Mesendoderm (in vitro differentiated cells): ENCODE measurements at regions not wholly inside any gene's neighbourhood (a gene's known extent, or its start where the extent isn't known, plus 50 kb on each side); places are given as distances from the start of the nearest gene placed in this dataset.
A peak's percentile ranks its signal among the peaks of the same experiment; 100 is the strongest.
"Not testable (repeated sequence)": the region's sequence is repeated elsewhere in the genome, so short reads cannot be mapped to it uniquely, and the experiment has no call there.

Experiments
- DNase-seq: peaks from one replicate; pipeline ENCODE4 v3.0.0; 2013
- H2AK5ac ChIP-seq: 2 replicates; pipeline ENCODE4 v1.6.1; 2013; ENCODE audit warnings: low read length, inconsistent platforms
- H2BK120ac ChIP-seq: 2 replicates; pipeline ENCODE4 v1.6.1; 2013; ENCODE audit warnings: low read depth, mild to moderate bottlenecking, low read length, moderate library complexity, mixed read lengths
- H2BK15ac ChIP-seq: replicated peaks from 2 replicates; pipeline ENCODE4 v1.6.1; 2013; ENCODE audit warnings: low read depth, mild to moderate bottlenecking, moderate library complexity
- H2BK5ac ChIP-seq: 2 replicates; pipeline ENCODE4 v1.6.1; 2013; ENCODE audit warnings: low read length, inconsistent platforms
- H3K18ac ChIP-seq: 2 replicates; pipeline ENCODE4 v1.6.1; 2013; ENCODE audit warnings: mild to moderate bottlenecking, low read length, mixed read lengths
- H3K23ac ChIP-seq: one replicate; pipeline ENCODE4 v1.6.1; 2013; ENCODE audit warnings: low read length
- H3K27ac ChIP-seq: 2 replicates; pipeline ENCODE4 v1.5.1; 2013; ENCODE audit warnings: low read depth, mild to moderate bottlenecking, inconsistent platforms, low read length, moderate library complexity
- H3K27me3 ChIP-seq: 2 replicates; pipeline ENCODE4 v1.6.1; 2013; ENCODE audit warnings: low read length, control low read depth, mild to moderate bottlenecking, inconsistent platforms; ENCODE audit not compliant: insufficient read depth, poor library complexity
- H3K36me3 ChIP-seq: 2 replicates; pipeline ENCODE4 v1.6.1; 2013; ENCODE audit warnings: low read length, inconsistent platforms; ENCODE audit not compliant: control insufficient read depth, insufficient read depth
- H3K4ac ChIP-seq: one replicate; pipeline ENCODE4 v1.6.1; 2013; ENCODE audit warnings: low read depth, mild to moderate bottlenecking, low read length, moderate library complexity
- H3K4me1 ChIP-seq: 2 replicates; pipeline ENCODE4 v1.6.1; 2013; ENCODE audit warnings: low read depth, low read length, inconsistent platforms; ENCODE audit not compliant: control insufficient read depth
- H3K4me2 ChIP-seq: 2 replicates; pipeline ENCODE4 v1.6.1; 2013; ENCODE audit warnings: low read length
- H3K4me3 ChIP-seq: 2 replicates; pipeline ENCODE4 v1.5.1; 2013; ENCODE audit warnings: mild to moderate bottlenecking, low read length
- H3K56ac ChIP-seq: one replicate; pipeline ENCODE4 v1.6.1; 2013; ENCODE audit warnings: low read length
- H3K79me1 ChIP-seq: 2 replicates; pipeline ENCODE4 v1.6.1; 2013; ENCODE audit warnings: low read length, inconsistent platforms
- H3K79me2 ChIP-seq: 2 replicates; pipeline ENCODE4 v1.6.1; 2013; ENCODE audit warnings: mild to moderate bottlenecking, low read length; ENCODE audit not compliant: control insufficient read depth, insufficient read depth
- H3K9ac ChIP-seq: 2 replicates; pipeline ENCODE4 v1.6.1; 2013; ENCODE audit warnings: low read length, inconsistent platforms
- H4K5ac ChIP-seq: one replicate; pipeline ENCODE4 v1.6.1; 2013; ENCODE audit warnings: low read length
- H4K8ac ChIP-seq: one replicate; pipeline ENCODE4 v1.6.1; 2013; ENCODE audit warnings: low read depth, mild to moderate bottlenecking, control low read depth, low read length, moderate library complexity
- WGBS: extraction: QIAGEN DNeasy Blood & Tissue Kit; methylation state at CpG from one replicate; pipeline ENCODE4 v1.1.7; 2013; ENCODE audit warnings: low lambda C conversion rate, missing lambda C conversion rate; ENCODE audit not compliant: insufficient coverage; ENCODE audit errors: extremely low coverage; 5-methylcytosine and 5-hydroxymethylcytosine counted together

DNA sequence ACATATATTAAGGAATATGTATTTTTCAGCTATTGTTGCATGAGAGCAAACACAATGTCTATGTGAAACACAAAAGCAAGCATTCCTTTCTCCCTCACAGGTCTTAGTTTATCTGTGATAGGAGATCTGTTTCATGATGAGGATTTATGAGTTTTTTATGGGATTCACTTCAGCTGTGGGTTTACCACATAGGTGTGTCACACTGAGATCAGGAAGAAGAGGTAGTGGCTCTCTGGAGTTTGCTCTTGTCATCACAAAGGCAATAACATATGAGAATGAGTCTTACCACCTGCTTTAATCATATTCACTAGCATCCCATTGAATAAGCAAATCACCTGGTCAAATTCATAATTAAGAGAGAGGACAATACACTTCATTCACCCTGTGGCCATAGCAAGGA is 960.3 kb upstream of the SLC39A10 start:
- no peak overlapping the region for H3K27ac ChIP-seq
- no peak overlapping the region for H3K4me3 ChIP-seq
- no peak overlapping the region for H3K4ac ChIP-seq
- no peaks in the 10 kb centered on the region for H3K4me1 ChIP-seq
- no peak overlapping the region for H3K4me2 ChIP-seq
- no peak overlapping the region for H3K9ac ChIP-seq
- H3K36me3 ChIP-seq: no peaks in the 10 kb centered on the region
- no peak overlapping the region for H2BK120ac ChIP-seq
- H3K56ac ChIP-seq: no peak overlapping the region
- H4K5ac ChIP-seq: no peak overlapping the region
- H3K79me1 ChIP-seq: no peaks in the 10 kb centered on the region
- H2BK5ac ChIP-seq: no peak overlapping the region
- H3K23ac ChIP-seq: no peak overlapping the region
- no peak overlapping the region for H2BK15ac ChIP-seq
- H3K27me3 ChIP-seq: no peaks in the 10 kb centered on the region
- H4K8ac ChIP-seq: no peak overlapping the region
- DNase-seq: no peak
- H2AK5ac ChIP-seq: no peak overlapping the region
- H3K18ac ChIP-seq: no peak overlapping the region
- no peaks in the 10 kb centered on the region for H3K79me2 ChIP-seq

DNA sequence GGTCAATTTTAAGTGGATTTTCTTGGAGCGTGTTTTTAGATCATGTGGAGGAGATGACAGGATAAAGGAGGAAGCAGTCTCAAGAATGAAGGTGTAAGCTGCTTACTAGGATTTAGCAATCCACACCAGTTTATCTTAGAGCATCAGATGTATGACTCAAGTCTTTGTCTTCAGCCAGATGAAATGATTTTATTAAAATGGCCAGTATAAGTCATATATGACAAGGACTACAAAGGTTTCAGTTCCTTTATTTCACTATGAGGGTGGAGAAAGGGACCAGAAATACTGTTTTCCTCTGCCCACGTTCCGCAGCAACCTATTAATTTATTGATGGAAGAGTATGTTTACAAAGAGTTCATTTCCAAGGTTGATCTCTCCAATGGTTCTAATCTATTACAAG is 970.5 kb upstream of the SLC39A10 start:
- H4K8ac ChIP-seq: no peak overlapping the region
- H2AK5ac ChIP-seq: no peak overlapping the region
- no peak overlapping the region for H3K27ac ChIP-seq
- no peak overlapping the region for H3K23ac ChIP-seq
- no CpG with 5 or more reads among the region's 3 CpGs for WGBS
- H3K27me3 ChIP-seq: no peaks in the 10 kb centered on the region
- no peak overlapping the region for H2BK120ac ChIP-seq
- no peak overlapping the region for H3K9ac ChIP-seq
- H3K18ac ChIP-seq: no peak overlapping the region
- H3K4me1 ChIP-seq: no peaks in the 10 kb centered on the region
- H3K79me2 ChIP-seq: no peaks in the 10 kb centered on the region
- no peak overlapping the region for H3K4me3 ChIP-seq
- no peaks in the 10 kb centered on the region for H3K79me1 ChIP-seq
- DNase-seq: no peak
- H2BK15ac ChIP-seq: no peak overlapping the region
- no peak overlapping the region for H3K56ac ChIP-seq
- no peak overlapping the region for H4K5ac ChIP-seq
- H3K4me2 ChIP-seq: no peak overlapping the region
- no peak overlapping the region for H3K4ac ChIP-seq
- no peak overlapping the region for H2BK5ac ChIP-seq
- H3K36me3 ChIP-seq: no peaks in the 10 kb centered on the region

DNA sequence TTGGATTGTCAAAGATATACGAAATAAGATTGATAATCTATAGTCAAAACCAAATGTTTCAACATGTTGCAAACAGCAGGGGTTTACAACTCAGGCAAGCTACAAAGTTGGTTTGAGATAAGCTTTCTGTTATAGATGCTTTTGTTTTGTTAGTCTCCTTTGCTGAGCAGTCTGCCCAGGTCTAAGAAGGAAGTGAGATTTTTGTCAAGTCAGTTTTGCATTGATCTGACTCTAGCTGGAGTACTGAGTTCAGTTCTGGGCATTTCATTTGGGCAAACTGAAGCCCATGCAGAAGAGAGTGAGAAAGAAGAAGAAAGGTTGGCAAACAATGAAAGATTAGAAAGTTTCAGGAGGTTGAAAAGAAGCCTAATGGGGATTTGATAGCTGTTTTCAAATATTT is 983.0 kb upstream of the SLC39A10 start:
- Histone ChIP-seq H2BK5ac (no peak overlapping the region), H4K5ac (no peak overlapping the region), H3K18ac (no peak overlapping the region), H3K4me1 (no peaks in the 10 kb centered on the region), H2BK120ac (no peak overlapping the region), H2BK15ac (no peak overlapping the region), H3K27me3 (no peaks in the 10 kb centered on the region), H3K4me2 (no peak overlapping the region), H3K79me2 (no peaks in the 10 kb centered on the region), H3K36me3 (no peaks in the 10 kb centered on the region), H3K23ac (no peak overlapping the region), H2AK5ac (no peak overlapping the region), H3K4ac (no peak overlapping the region), H3K9ac (no peak overlapping the region), H3K56ac (no peak overlapping the region), H4K8ac (no peak overlapping the region), H3K4me3 (no peak overlapping the region), H3K27ac (no peak overlapping the region), H3K79me1 (no peaks in the 10 kb centered on the region)
- DNase-seq: peak; percentile 1
- no CpG with 5 or more reads among the region's 1 CpG for WGBS

DNA sequence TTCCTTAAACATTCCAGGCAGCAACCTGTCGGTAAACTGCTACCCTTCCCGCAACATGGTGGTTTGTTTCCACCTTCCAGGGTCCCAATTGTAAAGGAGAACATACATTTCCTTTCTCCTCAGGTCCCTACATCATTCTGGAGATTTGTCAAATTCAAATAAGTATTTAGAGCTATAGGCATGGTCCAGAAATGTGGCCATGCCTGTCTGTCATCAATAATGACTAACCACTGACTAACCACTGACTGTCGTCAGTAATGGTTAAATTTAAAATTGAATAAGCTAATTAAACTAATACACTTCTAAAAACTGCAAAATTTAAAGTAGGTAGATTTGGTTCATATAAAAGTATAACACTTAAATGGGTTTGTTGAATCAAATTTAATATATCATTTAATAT is 984.0 kb upstream of the SLC39A10 start:
- no peak overlapping the region for H3K56ac ChIP-seq
- no peak overlapping the region for H3K4me3 ChIP-seq
- H3K79me1 ChIP-seq: no peaks in the 10 kb centered on the region
- no peaks in the 10 kb centered on the region for H3K79me2 ChIP-seq
- H3K23ac ChIP-seq: no peak overlapping the region
- H3K18ac ChIP-seq: no peak overlapping the region
- no peak for DNase-seq
- H2BK15ac ChIP-seq: no peak overlapping the region
- no peak overlapping the region for H4K5ac ChIP-seq
- H3K27me3 ChIP-seq: no peaks in the 10 kb centered on the region
- WGBS: no CpG with 5 or more reads among the region's 3 CpGs
- H3K9ac ChIP-seq: no peak overlapping the region
- no peak overlapping the region for H2BK5ac ChIP-seq
- no peak overlapping the region for H2BK120ac ChIP-seq
- no peak overlapping the region for H3K4me2 ChIP-seq
- no peak overlapping the region for H4K8ac ChIP-seq
- no peaks in the 10 kb centered on the region for H3K4me1 ChIP-seq
- no peak overlapping the region for H3K27ac ChIP-seq
- no peak overlapping the region for H2AK5ac ChIP-seq
- H3K4ac ChIP-seq: no peak overlapping the region
- no peaks in the 10 kb centered on the region for H3K36me3 ChIP-seq

DNA sequence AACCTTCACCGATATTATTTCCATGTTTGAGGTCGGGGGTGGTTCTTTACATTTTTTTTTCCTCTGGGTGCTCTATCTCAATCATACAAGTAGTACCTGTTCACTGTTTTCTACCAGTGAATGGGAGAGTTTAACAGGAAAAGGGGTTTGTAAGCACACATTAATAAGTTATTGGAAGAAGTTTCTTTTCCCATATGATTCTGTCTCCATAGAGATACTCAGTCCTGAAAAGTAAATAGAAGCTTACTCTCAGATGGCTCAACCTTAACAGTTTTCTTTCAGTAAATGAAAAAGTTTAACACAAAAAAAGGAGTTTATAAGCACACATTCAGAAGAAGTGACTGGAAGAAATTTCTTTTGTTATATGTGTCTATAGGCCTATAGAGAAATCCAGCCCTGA is 995.6 kb upstream of the SLC39A10 start:
- no peak for DNase-seq
- H3K27me3 ChIP-seq: no peaks in the 10 kb centered on the region
- no peaks in the 10 kb centered on the region for H3K36me3 ChIP-seq
- H3K27ac ChIP-seq: no peak overlapping the region
- H3K4me2 ChIP-seq: no peak overlapping the region
- no peaks in the 10 kb centered on the region for H3K79me1 ChIP-seq
- no CpG with 5 or more reads among the region's 2 CpGs for WGBS
- H3K4ac ChIP-seq: no peak overlapping the region
- no peak overlapping the region for H2BK5ac ChIP-seq
- H3K4me1 ChIP-seq: no peaks in the 10 kb centered on the region
- H4K5ac ChIP-seq: no peak overlapping the region
- no peak overlapping the region for H2BK15ac ChIP-seq
- H2BK120ac ChIP-seq: no peak overlapping the region
- no peaks in the 10 kb centered on the region for H3K79me2 ChIP-seq
- H3K56ac ChIP-seq: no peak overlapping the region
- no peak overlapping the region for H3K9ac ChIP-seq
- no peak overlapping the region for H3K23ac ChIP-seq
- H3K18ac ChIP-seq: no peak overlapping the region
- no peak overlapping the region for H2AK5ac ChIP-seq
- no peak overlapping the region for H4K8ac ChIP-seq
- H3K4me3 ChIP-seq: no peak overlapping the region

DNA sequence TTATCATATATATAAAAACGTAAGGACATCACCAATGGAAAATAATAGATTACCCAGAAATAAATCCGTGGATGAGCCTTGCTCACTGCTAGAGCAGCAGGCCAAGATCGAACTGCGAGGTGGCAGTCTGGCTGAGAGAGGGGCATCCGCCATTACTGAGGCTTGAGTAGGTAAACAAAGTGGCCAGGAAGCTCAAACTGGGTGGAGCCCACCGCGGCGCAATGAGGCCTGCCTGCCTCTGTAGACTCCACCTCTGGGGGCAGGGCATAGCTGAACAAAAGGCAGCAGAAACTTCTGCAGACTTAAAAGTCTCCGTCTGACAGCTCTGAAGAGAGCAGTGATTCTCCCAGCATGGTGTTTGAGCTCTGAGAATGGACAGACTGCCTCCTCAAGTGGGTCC is 1018.0 kb upstream of the SLC39A10 start:
- H2BK5ac ChIP-seq, H3K27me3 ChIP-seq, H3K79me1 ChIP-seq, H3K36me3 ChIP-seq, H4K5ac ChIP-seq, DNase-seq, H2BK15ac ChIP-seq, H3K4me2 ChIP-seq, H3K4me3 ChIP-seq, H2BK120ac ChIP-seq, H3K27ac ChIP-seq, H3K9ac ChIP-seq, H3K4ac ChIP-seq, H3K4me1 ChIP-seq, H3K23ac ChIP-seq, H2AK5ac ChIP-seq, H3K79me2 ChIP-seq, H4K8ac ChIP-seq, H3K18ac ChIP-seq, H3K56ac ChIP-seq: not testable (repeated sequence)
- WGBS: no CpG with 5 or more reads among the region's 9 CpGs
